H9 (cell line): ENCODE measurements at regions not wholly inside any gene's neighbourhood (a gene's known extent, or its start where the extent isn't known, plus 50 kb on each side); places are given as distances from the start of the nearest gene placed in this dataset.

Experiments
- DNase-seq: peaks from one replicate; pipeline ENCODE4 v3.0.0-alpha.2; 2017
- H2AFZ ChIP-seq: one replicate; pipeline ENCODE4 v1.6.1; 2013; ENCODE audit warnings: mild to moderate bottlenecking, low read length, control low read depth, moderate library complexity
- H2AK5ac ChIP-seq: 2 replicates; pipeline ENCODE4 v1.6.1; 2013; ENCODE audit warnings: low read length, control low read depth, mixed read lengths; ENCODE audit not compliant: insufficient read length
- H2BK120ac ChIP-seq: one replicate; pipeline ENCODE4 v1.6.1; 2013; ENCODE audit warnings: low read depth, mild to moderate bottlenecking, low read length, control low read depth, inconsistent platforms; ENCODE audit not compliant: poor library complexity, severe bottlenecking
- H2BK12ac ChIP-seq: 2 replicates; pipeline ENCODE4 v1.6.1; 2013; ENCODE audit warnings: low read length, control low read depth, mixed read lengths, low read depth; ENCODE audit not compliant: insufficient read length
- H2BK15ac ChIP-seq: 2 replicates; pipeline ENCODE4 v1.6.1; 2013; ENCODE audit warnings: low read depth, low read length, control low read depth
- H2BK20ac ChIP-seq: one replicate; pipeline ENCODE4 v1.6.1; 2013; ENCODE audit warnings: low read depth, mild to moderate bottlenecking, low read length, control low read depth, inconsistent platforms; ENCODE audit not compliant: poor library complexity, severe bottlenecking
- H2BK5ac ChIP-seq: 2 replicates; pipeline ENCODE4 v1.6.1; 2013; ENCODE audit warnings: low read length, control low read depth, mixed read lengths; ENCODE audit not compliant: insufficient read length
- H3K14ac ChIP-seq: 2 replicates; pipeline ENCODE4 v1.6.1; 2013; ENCODE audit warnings: low read length, control low read depth; ENCODE audit not compliant: insufficient read depth
- H3K18ac ChIP-seq: 2 replicates; pipeline ENCODE4 v1.6.1; 2013; ENCODE audit warnings: low read depth, mild to moderate bottlenecking, mixed read lengths, low read length, control low read depth; ENCODE audit not compliant: insufficient read length
- H3K23ac ChIP-seq: 2 replicates; pipeline ENCODE4 v1.6.1; 2013; ENCODE audit warnings: low read length, control low read depth, mixed read lengths, low read depth; ENCODE audit not compliant: insufficient read length
- H3K23me2 ChIP-seq: 2 replicates; pipeline ENCODE4 v1.6.1; 2013; ENCODE audit warnings: low read depth, mild to moderate bottlenecking, mixed read lengths, low read length, control low read depth; ENCODE audit not compliant: insufficient read length, poor library complexity, severe bottlenecking
- H3K27ac ChIP-seq: 2 replicates; pipeline ENCODE4 v1.5.1; 2013; ENCODE audit warnings: low read length, control low read depth, mixed read lengths, low read depth; ENCODE audit not compliant: insufficient read length
- H3K27me3 ChIP-seq: 2 replicates; pipeline ENCODE4 v1.6.1; 2013; ENCODE audit warnings: low read length, control low read depth, inconsistent platforms; ENCODE audit not compliant: insufficient read depth
- H3K4ac ChIP-seq: 2 replicates; pipeline ENCODE4 v1.6.1; 2013; ENCODE audit warnings: low read depth, mild to moderate bottlenecking, control low read depth, inconsistent platforms, low read length, moderate library complexity
- H3K4me1 ChIP-seq: 2 replicates; pipeline ENCODE4 v1.6.1; 2013; ENCODE audit warnings: low read length, control low read depth, inconsistent platforms; ENCODE audit not compliant: insufficient read depth
- H3K4me2 ChIP-seq: 2 replicates; pipeline ENCODE4 v1.6.1; 2013; ENCODE audit warnings: low read length, control low read depth, mixed read lengths; ENCODE audit not compliant: insufficient read length, insufficient read depth
- H3K56ac ChIP-seq: 2 replicates; pipeline ENCODE4 v1.6.1; 2013; ENCODE audit warnings: low read depth, mild to moderate bottlenecking, mixed read lengths, low read length, control low read depth; ENCODE audit not compliant: insufficient read length
- H3K79me1 ChIP-seq: 2 replicates; pipeline ENCODE4 v1.6.1; 2013; ENCODE audit warnings: low read depth, mild to moderate bottlenecking, moderate library complexity, low read length, control low read depth, inconsistent platforms; ENCODE audit not compliant: insufficient read depth, poor library complexity, severe bottlenecking
- H3K79me2 ChIP-seq: 2 replicates; pipeline ENCODE4 v1.6.1; 2013; ENCODE audit warnings: low read length, control low read depth, inconsistent platforms; ENCODE audit not compliant: insufficient read depth
- H3K9ac ChIP-seq: 2 replicates; pipeline ENCODE4 v1.6.1; 2013; ENCODE audit warnings: low read length, control low read depth, mixed read lengths; ENCODE audit not compliant: insufficient read length; ENCODE audit errors: extremely low read depth
- H3K9me3 ChIP-seq: one replicate; pipeline ENCODE4 v1.6.1; 2013; ENCODE audit warnings: low read depth, low read length, inconsistent platforms; ENCODE audit not compliant: control insufficient read depth
- H3T11ph ChIP-seq: one replicate; pipeline ENCODE4 v1.6.1; 2013; ENCODE audit warnings: mild to moderate bottlenecking, low read length, control low read depth, inconsistent platforms
- H4K20me1 ChIP-seq: one replicate; pipeline ENCODE4 v1.6.1; 2013; ENCODE audit not compliant: control insufficient read depth, insufficient read length, insufficient read depth
- H4K5ac ChIP-seq: 2 replicates; pipeline ENCODE4 v1.6.1; 2013; ENCODE audit warnings: low read depth, mild to moderate bottlenecking, mixed read lengths, low read length, control low read depth; ENCODE audit not compliant: insufficient read length
- H4K8ac ChIP-seq: replicated peaks from 2 replicates; pipeline ENCODE4 v1.6.1; 2013; ENCODE audit warnings: low read length, control low read depth, mixed read lengths, low read depth; ENCODE audit not compliant: insufficient read length
- H4K91ac ChIP-seq: 2 replicates; pipeline ENCODE4 v1.6.1; 2013; ENCODE audit warnings: low read depth, mild to moderate bottlenecking, moderate library complexity, mixed read lengths, low read length, control low read depth; ENCODE audit not compliant: insufficient read length
- H3K27ac Mint-ChIP-seq, 3 experiments: 2 replicates in 2 of 3; 3 replicates in 1 of 3; pipeline ENCODE4 v1.8.0; 2020 to 2021; ENCODE audit warnings: mixed read lengths in 3 of 3, mild to moderate bottlenecking in 1 of 3, moderate library complexity in 1 of 3
- H3K27me3 Mint-ChIP-seq: 2 replicates; pipeline ENCODE4 v1.8.0; 2021; ENCODE audit warnings: low read depth, mild to moderate bottlenecking, moderate library complexity, mixed read lengths
- H3K36me3 Mint-ChIP-seq, 3 experiments: 2 replicates in 2 of 3; 3 replicates in 1 of 3; pipeline ENCODE4 v1.8.0; 2020 to 2021; ENCODE audit warnings: low read depth in 3 of 3, mixed read lengths in 3 of 3; ENCODE audit not compliant: insufficient read depth in 1 of 3
- H3K4me1 Mint-ChIP-seq, 2 experiments: 2 replicates each; pipeline ENCODE4 v1.8.0; 2020; ENCODE audit warnings: mixed read lengths in 2 of 2
- H3K4me3 Mint-ChIP-seq, 2 experiments: 2 replicates in 1 of 2; 3 replicates in 1 of 2; pipeline ENCODE4 v1.8.0; 2020 to 2021; ENCODE audit warnings: mild to moderate bottlenecking in 2 of 2, mixed read lengths in 2 of 2, moderate library complexity in 1 of 2
- H3K9me3 Mint-ChIP-seq, 2 experiments: 2 replicates in 1 of 2; 3 replicates in 1 of 2; pipeline ENCODE4 v1.8.0; 2020; ENCODE audit warnings: mild to moderate bottlenecking in 2 of 2, mixed read lengths in 2 of 2, moderate library complexity in 1 of 2
- WGBS: extraction: QIAGEN DNeasy Blood & Tissue Kit; methylation state at CpG from one replicate; pipeline ENCODE4 v1.1.7; 2013; ENCODE audit warnings: missing lambda C conversion rate, low lambda C conversion rate, mixed read lengths; ENCODE audit not compliant: insufficient read length; ENCODE audit errors: extremely low coverage; 5-methylcytosine and 5-hydroxymethylcytosine counted together
- TF ChIP-seq, protein P1 (sequence below): fragments of 200-600 bp; sonication (generic); conservative IDR thresholded peaks from 3 replicates; pipeline ENCODE4 v1.8.0; 2021; ENCODE audit warnings: antibody characterized with exemption, mild to moderate bottlenecking

GRCh38 chr2:9153643-9153980, 53.0 kb upstream of the ASAP2 start:
- Histone ChIP-seq H2BK12ac (no peak overlapping the region), H2AK5ac (no peak overlapping the region), H3K56ac (no peak overlapping the region), H4K8ac (no peak overlapping the region), H3K23me2 (no peaks in the 10 kb centered on the region), H4K20me1 (no peaks in the 10 kb centered on the region), H3T11ph (no peak overlapping the region), H4K5ac (no peak overlapping the region), H3K23ac (no peak overlapping the region), H3K4ac (no peak overlapping the region), H3K79me2 (no peaks in the 10 kb centered on the region), H4K91ac (no peak overlapping the region), H3K79me1 (no peaks in the 10 kb centered on the region), H3K27me3 (no peaks in the 10 kb centered on the region), H3K14ac (no peak overlapping the region), H2BK120ac (no peak overlapping the region), H2BK5ac (no peak overlapping the region), H3K18ac (no peak overlapping the region), H2AFZ (no peak overlapping the region), H3K4me2 (no peak overlapping the region), H3K9me3 (no peaks in the 10 kb centered on the region), H3K4me1 (no peaks in the 10 kb centered on the region), H3K27ac (no peak overlapping the region), H2BK15ac (no peak overlapping the region), H3K9ac (no peak overlapping the region), H2BK20ac (no peak overlapping the region)
- TF ChIP-seq, protein P1, sequence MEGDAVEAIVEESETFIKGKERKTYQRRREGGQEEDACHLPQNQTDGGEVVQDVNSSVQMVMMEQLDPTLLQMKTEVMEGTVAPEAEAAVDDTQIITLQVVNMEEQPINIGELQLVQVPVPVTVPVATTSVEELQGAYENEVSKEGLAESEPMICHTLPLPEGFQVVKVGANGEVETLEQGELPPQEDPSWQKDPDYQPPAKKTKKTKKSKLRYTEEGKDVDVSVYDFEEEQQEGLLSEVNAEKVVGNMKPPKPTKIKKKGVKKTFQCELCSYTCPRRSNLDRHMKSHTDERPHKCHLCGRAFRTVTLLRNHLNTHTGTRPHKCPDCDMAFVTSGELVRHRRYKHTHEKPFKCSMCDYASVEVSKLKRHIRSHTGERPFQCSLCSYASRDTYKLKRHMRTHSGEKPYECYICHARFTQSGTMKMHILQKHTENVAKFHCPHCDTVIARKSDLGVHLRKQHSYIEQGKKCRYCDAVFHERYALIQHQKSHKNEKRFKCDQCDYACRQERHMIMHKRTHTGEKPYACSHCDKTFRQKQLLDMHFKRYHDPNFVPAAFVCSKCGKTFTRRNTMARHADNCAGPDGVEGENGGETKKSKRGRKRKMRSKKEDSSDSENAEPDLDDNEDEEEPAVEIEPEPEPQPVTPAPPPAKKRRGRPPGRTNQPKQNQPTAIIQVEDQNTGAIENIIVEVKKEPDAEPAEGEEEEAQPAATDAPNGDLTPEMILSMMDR: no peak
- no peak overlapping the region for H3K4me3 Mint-ChIP-seq
- H3K9me3 Mint-ChIP-seq: no peaks in the 10 kb centered on the region
- H3K4me1 Mint-ChIP-seq: peaks cover 9 to 10% of the 10 kb centered on the region in 2 experiments; a peak in 3 of 4 replicates
- H3K27me3 Mint-ChIP-seq: peaks cover 5% of the 10 kb centered on the region
- no peak for DNase-seq
- no CpG with 5 or more reads among the region's 4 CpGs for WGBS
- H3K27ac Mint-ChIP-seq: no peak overlapping the region
- H3K36me3 Mint-ChIP-seq: no peaks in the 10 kb centered on the region
